WTC11 (cell line): ENCODE measurements at regions not wholly inside any gene's neighbourhood (a gene's known extent, or its start where the extent isn't known, plus 50 kb on each side); places are given as distances from the start of the nearest gene placed in this dataset.

Source experiments
- ATAC-seq: fragments of 200-7000 bp; cut with Tn5 transposase; 2 replicates; pipeline ENCODE4 v1.10.0; 2021; ENCODE audit warnings: mild to moderate bottlenecking, moderate library complexity
- CTCF ChIA-PET: fragments of 300-600 bp; sonication (Branson Sonifier 250); formaldehyde crosslinking; loops from one replicate; lab custom pipeline; 2021; ENCODE audit warnings: antibody characterized with exemption; lab: Charles Lee
- POLR2A ChIA-PET: fragments of 350-600 bp; sonication (Branson Sonifier 250); formaldehyde crosslinking; loops from one replicate; lab custom pipeline; 2021; ENCODE audit warnings: antibody characterized with exemption; lab: Charles Lee
- DNase-seq: peaks from one replicate; pipeline ENCODE4 v3.0.0; 2021; ENCODE audit warnings: low spot score
- H3K27ac Mint-ChIP-seq: 2 replicates; pipeline ENCODE4 v1.8.0; 2021; ENCODE audit warnings: mixed read lengths
- H3K27me3 Mint-ChIP-seq: 2 replicates; pipeline ENCODE4 v1.8.0; 2021; ENCODE audit warnings: low read depth, mild to moderate bottlenecking, moderate library complexity, mixed read lengths
- H3K36me3 Mint-ChIP-seq: 2 replicates; pipeline ENCODE4 v1.8.0; 2021; ENCODE audit warnings: mixed read lengths
- H3K4me1 Mint-ChIP-seq: 2 replicates; pipeline ENCODE4 v1.8.0; 2022; ENCODE audit warnings: mixed read lengths
- H3K4me3 Mint-ChIP-seq: 2 replicates; pipeline ENCODE4 v1.8.0; 2021; ENCODE audit warnings: mild to moderate bottlenecking, moderate library complexity, mixed read lengths
- H3K9me3 Mint-ChIP-seq: 2 replicates; pipeline ENCODE4 v1.8.0; 2021; ENCODE audit warnings: mixed read lengths
- CREB1 ChIP-seq: sonication (generic); formaldehyde crosslinking; IDR thresholded peaks from 2 replicates; pipeline ENCODE4 v1.8.0; 2023; ENCODE audit warnings: mild to moderate bottlenecking, missing genetic modification reagents
- GRHL2 ChIP-seq: fragments of 250-450 bp; sonication (Bioruptor Pico); IDR thresholded peaks from 2 replicates; pipeline ENCODE4 v1.8.0; 2022; ENCODE audit warnings: mild to moderate bottlenecking, moderate library complexity; ENCODE audit not compliant: insufficient replicate concordance, severe bottlenecking
- RELA ChIP-seq: sonication (generic); formaldehyde crosslinking; IDR thresholded peaks from 2 replicates; pipeline ENCODE4 v1.8.1; 2022; ENCODE audit warnings: missing genetic modification reagents, mild to moderate bottlenecking, borderline replicate concordance
- TEAD4 ChIP-seq: sonication (generic); formaldehyde crosslinking; IDR thresholded peaks from 2 replicates; pipeline ENCODE4 v1.8.0; 2022; ENCODE audit warnings: mild to moderate bottlenecking, missing genetic modification reagents
- ZBTB21 ChIP-seq: sonication (generic); formaldehyde crosslinking; IDR thresholded peaks from 2 replicates; pipeline ENCODE4 v1.8.1; 2023; ENCODE audit warnings: mild to moderate bottlenecking, missing genetic modification reagents, borderline replicate concordance
- ZNF121 ChIP-seq: sonication (generic); formaldehyde crosslinking; IDR thresholded peaks from 2 replicates; pipeline ENCODE4 v1.8.0; 2023; ENCODE audit warnings: missing genetic modification reagents
- ZNF263 ChIP-seq: sonication (generic); formaldehyde crosslinking; IDR thresholded peaks from 2 replicates; pipeline ENCODE4 v1.8.1; 2022; ENCODE audit warnings: low read depth, mild to moderate bottlenecking, moderate library complexity, missing genetic modification reagents
- ZNF416 ChIP-seq: fragments of 250-450 bp; sonication (Bioruptor Pico); IDR thresholded peaks from 2 replicates; pipeline ENCODE4 v1.9.0; 2021; ENCODE audit warnings: mild to moderate bottlenecking, inconsistent platforms
- TF ChIP-seq, protein P1 (sequence below): sonication (generic); formaldehyde crosslinking; conservative IDR thresholded peaks from 2 replicates; pipeline ENCODE4 v1.8.1; 2022; ENCODE audit warnings: mild to moderate bottlenecking, missing genetic modification reagents
- TF ChIP-seq, protein P2 (sequence below): fragments of 250-450 bp; sonication (Bioruptor Pico); conservative IDR thresholded peaks from 2 replicates; pipeline ENCODE4 v1.9.0; 2021; ENCODE audit warnings: mild to moderate bottlenecking
- TF ChIP-seq, protein P3 (sequence below): sonication (generic); formaldehyde crosslinking; IDR thresholded peaks from 2 replicates; pipeline ENCODE4 v1.8.1; 2022; ENCODE audit warnings: low read depth, missing genetic modification reagents, borderline replicate concordance
- TF ChIP-seq, protein P4 (sequence below): sonication (generic); formaldehyde crosslinking; IDR thresholded peaks from 2 replicates; pipeline ENCODE4 v1.8.0; 2023; ENCODE audit warnings: missing genetic modification reagents, mild to moderate bottlenecking, borderline replicate concordance

DNA sequence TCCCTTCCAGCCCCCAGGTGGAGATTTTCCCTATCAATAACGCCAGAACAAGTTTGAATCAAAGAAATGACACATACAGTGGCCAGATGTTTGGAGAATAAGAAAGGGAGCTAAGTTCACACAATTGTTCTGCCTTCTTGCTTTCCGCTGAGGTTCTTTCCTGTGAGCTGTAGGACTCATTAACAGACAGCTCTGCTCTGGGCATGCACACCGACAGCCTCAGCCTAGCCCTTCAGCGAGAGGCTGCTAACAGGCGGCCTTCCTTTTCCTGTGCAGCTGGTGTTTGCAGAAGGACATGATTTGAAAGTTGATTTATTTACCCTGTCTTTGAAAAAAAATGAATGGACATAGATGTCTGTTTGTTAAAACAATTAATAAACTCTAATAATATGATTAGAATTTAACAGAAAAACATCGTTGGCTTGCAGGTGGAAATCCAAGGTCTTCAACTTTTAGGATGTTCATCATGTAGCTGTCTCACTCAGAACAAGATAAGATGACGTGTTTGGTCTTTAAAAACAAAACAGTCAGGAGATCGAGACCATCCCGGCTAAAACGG lies 183.3 kb downstream of the KDR start:
- DNase-seq (no peak), ATAC-seq (no peak)
- no peaks in the 10 kb centered on the region for H3K27me3 Mint-ChIP-seq
- no peak for TF ChIP-seq TEAD4 (CRISPR knock-in tag)
- TF ChIP-seq, protein P1, sequence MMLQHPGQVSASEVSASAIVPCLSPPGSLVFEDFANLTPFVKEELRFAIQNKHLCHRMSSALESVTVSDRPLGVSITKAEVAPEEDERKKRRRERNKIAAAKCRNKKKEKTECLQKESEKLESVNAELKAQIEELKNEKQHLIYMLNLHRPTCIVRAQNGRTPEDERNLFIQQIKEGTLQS (CRISPR knock-in tag): no peak
- TF ChIP-seq ZNF263 (CRISPR knock-in tag): no peak
- TF ChIP-seq, protein P2, sequence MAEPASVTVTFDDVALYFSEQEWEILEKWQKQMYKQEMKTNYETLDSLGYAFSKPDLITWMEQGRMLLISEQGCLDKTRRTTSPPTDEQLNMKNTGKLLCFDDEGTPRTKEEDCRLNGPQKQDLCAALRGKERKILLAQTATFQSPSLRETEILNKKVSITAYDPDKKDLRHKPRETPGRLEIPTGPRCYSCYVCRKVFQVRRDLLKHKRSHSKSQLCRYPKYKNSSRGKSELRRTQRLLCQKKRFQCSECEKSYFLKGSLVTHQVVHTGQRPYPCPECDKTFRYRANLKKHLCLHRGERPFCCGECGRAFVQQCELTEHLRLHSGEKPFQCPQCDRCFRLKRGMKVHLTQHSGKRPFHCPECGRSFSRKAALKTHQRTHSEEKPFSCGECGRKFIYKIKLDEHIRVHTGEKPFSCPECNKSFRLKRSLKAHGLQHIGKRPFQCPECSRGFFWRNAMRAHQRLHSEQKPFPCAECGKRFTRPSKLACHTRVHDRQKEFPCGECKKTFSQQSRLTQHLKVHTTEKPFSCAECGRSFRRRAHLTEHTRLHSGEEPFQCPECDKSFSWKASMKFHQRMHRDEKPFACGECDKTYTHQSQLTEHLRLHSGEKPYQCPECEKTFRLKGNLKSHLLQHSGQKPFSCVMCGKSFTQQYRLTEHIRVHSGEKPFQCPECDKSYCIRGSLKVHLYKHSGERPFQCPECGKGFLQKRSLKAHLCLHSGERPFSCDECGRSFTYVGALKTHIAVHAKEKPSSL: no peak
- no peaks in the 10 kb centered on the region for H3K9me3 Mint-ChIP-seq
- CTCF ChIA-PET: interaction anchor here (0.9 kb wide), 1 partner anchor 29 kb away, joined by 3 read pairs; no protein-coding TSS in a partner anchor
- H3K4me1 Mint-ChIP-seq: peaks cover 4% of the 10 kb centered on the region
- H3K36me3 Mint-ChIP-seq: no peaks in the 10 kb centered on the region
- POLR2A ChIA-PET: interaction anchor here (0.6 kb wide), 1 partner anchor 181 kb away, joined by 3 read pairs; no protein-coding TSS in a partner anchor
- no peak overlapping the region for H3K4me3 Mint-ChIP-seq
- no peak overlapping the region for H3K27ac Mint-ChIP-seq

DNA sequence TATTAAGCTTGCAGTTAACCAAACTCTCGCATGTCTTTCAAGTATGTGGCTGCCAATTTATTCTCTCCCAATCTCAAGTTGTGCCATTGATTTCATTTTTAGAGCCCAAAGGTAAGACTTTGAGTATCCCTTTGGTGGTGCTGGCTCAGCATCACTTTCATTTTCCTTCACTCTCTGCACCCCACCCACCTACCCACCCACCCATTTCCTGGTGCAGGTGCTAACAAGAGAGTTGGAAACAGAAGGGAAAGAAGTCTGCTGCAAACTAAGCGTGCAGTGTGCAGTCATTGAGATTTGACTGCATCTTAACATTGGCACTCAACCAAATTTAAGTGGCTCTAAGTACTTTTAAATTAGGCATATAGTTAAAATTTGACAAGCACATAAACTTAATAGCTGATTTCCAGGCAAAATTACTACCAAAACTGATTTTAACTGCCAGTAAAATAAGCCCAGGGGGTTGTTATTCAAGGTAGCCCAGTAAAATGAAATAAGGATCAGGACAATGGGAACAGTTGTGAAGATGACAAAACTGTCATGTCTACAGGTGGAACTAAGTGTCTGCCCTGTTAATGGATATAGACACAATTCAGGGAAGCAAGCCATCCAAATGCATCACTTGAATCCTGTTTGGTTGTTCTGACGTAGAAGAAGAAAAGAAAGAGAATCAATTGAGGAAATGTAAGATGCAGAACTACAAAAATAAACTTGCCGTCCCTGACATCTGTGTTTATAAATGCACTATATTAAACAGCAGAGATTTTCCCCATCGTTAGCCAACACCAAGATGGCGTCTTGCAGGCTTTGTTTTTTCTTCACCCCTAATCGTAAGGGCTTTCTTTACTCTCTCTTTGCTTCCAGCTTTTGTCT lies 184.2 kb downstream of the KDR start:
- no peaks in the 10 kb centered on the region for H3K9me3 Mint-ChIP-seq
- ATAC-seq (no peak), DNase-seq (no peak)
- H3K4me1 Mint-ChIP-seq: peaks cover 4% of the 10 kb centered on the region
- no peak overlapping the region for H3K4me3 Mint-ChIP-seq
- H3K27me3 Mint-ChIP-seq: no peaks in the 10 kb centered on the region
- TF ChIP-seq, protein P3, sequence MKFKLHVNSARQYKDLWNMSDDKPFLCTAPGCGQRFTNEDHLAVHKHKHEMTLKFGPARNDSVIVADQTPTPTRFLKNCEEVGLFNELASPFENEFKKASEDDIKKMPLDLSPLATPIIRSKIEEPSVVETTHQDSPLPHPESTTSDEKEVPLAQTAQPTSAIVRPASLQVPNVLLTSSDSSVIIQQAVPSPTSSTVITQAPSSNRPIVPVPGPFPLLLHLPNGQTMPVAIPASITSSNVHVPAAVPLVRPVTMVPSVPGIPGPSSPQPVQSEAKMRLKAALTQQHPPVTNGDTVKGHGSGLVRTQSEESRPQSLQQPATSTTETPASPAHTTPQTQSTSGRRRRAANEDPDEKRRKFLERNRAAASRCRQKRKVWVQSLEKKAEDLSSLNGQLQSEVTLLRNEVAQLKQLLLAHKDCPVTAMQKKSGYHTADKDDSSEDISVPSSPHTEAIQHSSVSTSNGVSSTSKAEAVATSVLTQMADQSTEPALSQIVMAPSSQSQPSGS (CRISPR knock-in tag): no peak
- no peak for TF ChIP-seq ZBTB21 (CRISPR knock-in tag)
- TF ChIP-seq ZNF121 (CRISPR knock-in tag): no peak
- TF ChIP-seq, protein P4, sequence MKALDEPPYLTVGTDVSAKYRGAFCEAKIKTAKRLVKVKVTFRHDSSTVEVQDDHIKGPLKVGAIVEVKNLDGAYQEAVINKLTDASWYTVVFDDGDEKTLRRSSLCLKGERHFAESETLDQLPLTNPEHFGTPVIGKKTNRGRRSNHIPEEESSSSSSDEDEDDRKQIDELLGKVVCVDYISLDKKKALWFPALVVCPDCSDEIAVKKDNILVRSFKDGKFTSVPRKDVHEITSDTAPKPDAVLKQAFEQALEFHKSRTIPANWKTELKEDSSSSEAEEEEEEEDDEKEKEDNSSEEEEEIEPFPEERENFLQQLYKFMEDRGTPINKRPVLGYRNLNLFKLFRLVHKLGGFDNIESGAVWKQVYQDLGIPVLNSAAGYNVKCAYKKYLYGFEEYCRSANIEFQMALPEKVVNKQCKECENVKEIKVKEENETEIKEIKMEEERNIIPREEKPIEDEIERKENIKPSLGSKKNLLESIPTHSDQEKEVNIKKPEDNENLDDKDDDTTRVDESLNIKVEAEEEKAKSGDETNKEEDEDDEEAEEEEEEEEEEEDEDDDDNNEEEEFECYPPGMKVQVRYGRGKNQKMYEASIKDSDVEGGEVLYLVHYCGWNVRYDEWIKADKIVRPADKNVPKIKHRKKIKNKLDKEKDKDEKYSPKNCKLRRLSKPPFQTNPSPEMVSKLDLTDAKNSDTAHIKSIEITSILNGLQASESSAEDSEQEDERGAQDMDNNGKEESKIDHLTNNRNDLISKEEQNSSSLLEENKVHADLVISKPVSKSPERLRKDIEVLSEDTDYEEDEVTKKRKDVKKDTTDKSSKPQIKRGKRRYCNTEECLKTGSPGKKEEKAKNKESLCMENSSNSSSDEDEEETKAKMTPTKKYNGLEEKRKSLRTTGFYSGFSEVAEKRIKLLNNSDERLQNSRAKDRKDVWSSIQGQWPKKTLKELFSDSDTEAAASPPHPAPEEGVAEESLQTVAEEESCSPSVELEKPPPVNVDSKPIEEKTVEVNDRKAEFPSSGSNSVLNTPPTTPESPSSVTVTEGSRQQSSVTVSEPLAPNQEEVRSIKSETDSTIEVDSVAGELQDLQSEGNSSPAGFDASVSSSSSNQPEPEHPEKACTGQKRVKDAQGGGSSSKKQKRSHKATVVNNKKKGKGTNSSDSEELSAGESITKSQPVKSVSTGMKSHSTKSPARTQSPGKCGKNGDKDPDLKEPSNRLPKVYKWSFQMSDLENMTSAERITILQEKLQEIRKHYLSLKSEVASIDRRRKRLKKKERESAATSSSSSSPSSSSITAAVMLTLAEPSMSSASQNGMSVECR (CRISPR knock-in tag): no peak
- TF ChIP-seq RELA (CRISPR knock-in tag): no peak
- no peak overlapping the region for H3K27ac Mint-ChIP-seq
- POLR2A ChIA-PET: interaction anchor here (0.6 kb wide), 1 partner anchor 181 kb away, joined by 3 read pairs; no protein-coding TSS in a partner anchor
- no peaks in the 10 kb centered on the region for H3K36me3 Mint-ChIP-seq
- CTCF ChIA-PET: no interaction called here

DNA sequence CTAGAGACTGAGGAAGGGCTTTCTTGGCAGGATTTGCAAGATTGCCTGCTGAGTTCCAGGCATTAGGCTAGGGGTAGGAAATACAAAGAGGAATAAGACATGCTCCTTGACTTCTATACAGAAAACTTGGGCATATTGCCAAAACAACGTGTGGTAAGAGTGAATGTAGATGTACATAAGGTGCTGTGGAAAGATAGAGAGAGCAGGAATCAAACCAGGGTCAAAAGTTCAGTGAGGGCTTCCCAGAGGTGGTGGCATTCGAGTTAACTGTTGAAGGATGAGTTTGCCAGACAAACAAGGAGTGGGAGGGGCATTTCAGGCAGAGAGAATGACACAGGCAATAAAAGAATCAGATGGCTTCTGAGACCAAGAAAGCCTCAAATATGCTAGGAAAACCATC lies 187.9 kb downstream of the KDR start:
- ATAC-seq (no peak), DNase-seq (no peak)
- Mint-ChIP-seq H3K4me1 (peaks cover 4% of the 10 kb centered on the region), H3K36me3 (no peaks in the 10 kb centered on the region), H3K9me3 (no peaks in the 10 kb centered on the region), H3K27me3 (no peaks in the 10 kb centered on the region; the same call in 1 of the 2 replicates), H3K4me3 (no peak overlapping the region), H3K27ac (no peak overlapping the region)
- POLR2A ChIA-PET: no interaction called here
- TF ChIP-seq ZNF416 (CRISPR knock-in tag): no peak
- no peak for TF ChIP-seq CREB1 (CRISPR knock-in tag)
- no peak for TF ChIP-seq GRHL2 (CRISPR knock-in tag)
- CTCF ChIA-PET: no interaction called here
